ENCODE measurements at regions not wholly inside any gene's neighbourhood (a gene's known extent, or its start where the extent isn't known, plus 50 kb on each side); places are given as distances from the start of the nearest gene placed in this dataset.

DNA sequence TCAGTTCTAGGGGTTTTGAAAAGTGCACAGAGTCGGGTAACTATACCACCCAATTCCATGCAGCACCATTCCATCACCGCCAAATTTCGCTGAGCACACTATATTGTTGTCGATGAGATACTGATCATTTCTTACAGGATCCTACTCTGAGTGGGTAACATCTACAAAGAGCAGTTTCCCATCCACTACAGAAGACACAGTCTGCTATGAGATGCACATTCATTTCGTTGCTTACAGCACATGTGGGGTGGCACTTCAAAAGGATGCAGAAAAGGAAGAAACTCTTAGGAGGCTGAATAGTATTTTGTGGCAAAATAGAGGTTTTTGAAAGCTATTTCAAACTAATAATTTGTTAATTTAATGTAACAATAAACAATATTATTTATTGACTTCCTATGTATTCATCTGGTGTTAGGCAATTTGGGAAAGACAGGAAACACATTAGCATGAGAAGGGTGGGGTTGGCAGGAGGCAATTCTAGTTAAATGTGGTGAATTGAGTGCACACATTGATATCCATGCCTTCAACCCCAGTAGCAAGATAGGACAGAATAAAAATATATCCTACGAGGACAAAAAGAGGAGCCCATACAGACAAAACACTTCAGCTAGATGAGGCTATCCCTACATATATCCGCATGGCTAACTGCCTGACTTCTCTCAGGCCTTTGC lies 186.8 kb upstream of the PARP11 start:
- TF ChIP-seq, protein P1, sequence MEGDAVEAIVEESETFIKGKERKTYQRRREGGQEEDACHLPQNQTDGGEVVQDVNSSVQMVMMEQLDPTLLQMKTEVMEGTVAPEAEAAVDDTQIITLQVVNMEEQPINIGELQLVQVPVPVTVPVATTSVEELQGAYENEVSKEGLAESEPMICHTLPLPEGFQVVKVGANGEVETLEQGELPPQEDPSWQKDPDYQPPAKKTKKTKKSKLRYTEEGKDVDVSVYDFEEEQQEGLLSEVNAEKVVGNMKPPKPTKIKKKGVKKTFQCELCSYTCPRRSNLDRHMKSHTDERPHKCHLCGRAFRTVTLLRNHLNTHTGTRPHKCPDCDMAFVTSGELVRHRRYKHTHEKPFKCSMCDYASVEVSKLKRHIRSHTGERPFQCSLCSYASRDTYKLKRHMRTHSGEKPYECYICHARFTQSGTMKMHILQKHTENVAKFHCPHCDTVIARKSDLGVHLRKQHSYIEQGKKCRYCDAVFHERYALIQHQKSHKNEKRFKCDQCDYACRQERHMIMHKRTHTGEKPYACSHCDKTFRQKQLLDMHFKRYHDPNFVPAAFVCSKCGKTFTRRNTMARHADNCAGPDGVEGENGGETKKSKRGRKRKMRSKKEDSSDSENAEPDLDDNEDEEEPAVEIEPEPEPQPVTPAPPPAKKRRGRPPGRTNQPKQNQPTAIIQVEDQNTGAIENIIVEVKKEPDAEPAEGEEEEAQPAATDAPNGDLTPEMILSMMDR (conservative IDR thresholded peaks at IDR 0.05; ENCODE audit: low read depth, low read length), result no peak
- TF ChIP-seq, protein P2, sequence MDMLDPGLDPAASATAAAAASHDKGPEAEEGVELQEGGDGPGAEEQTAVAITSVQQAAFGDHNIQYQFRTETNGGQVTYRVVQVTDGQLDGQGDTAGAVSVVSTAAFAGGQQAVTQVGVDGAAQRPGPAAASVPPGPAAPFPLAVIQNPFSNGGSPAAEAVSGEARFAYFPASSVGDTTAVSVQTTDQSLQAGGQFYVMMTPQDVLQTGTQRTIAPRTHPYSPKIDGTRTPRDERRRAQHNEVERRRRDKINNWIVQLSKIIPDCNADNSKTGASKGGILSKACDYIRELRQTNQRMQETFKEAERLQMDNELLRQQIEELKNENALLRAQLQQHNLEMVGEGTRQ (IDR thresholded peaks at IDR 0.05; ENCODE audit: low read depth, low read length), result no peak
- TF ChIP-seq RCOR1 (IDR thresholded peaks at IDR 0.05; ENCODE audit: insufficient replicate concordance, low read length), result no peak
- no peak for TF ChIP-seq RAD21 (IDR thresholded peaks at IDR 0.05; ENCODE audit: low read length)
- TF ChIP-seq POLR2A (IDR thresholded peaks at IDR 0.05; ENCODE audit: low read depth, low read length), result no peak
- TF ChIP-seq CEBPB (IDR thresholded peaks at IDR 0.05; ENCODE audit: low read depth, low read length), result no peak
- no peak for TF ChIP-seq MXI1 (IDR thresholded peaks at IDR 0.05; ENCODE audit: borderline replicate concordance, low read depth, low read length)
- TF ChIP-seq, protein P3, sequence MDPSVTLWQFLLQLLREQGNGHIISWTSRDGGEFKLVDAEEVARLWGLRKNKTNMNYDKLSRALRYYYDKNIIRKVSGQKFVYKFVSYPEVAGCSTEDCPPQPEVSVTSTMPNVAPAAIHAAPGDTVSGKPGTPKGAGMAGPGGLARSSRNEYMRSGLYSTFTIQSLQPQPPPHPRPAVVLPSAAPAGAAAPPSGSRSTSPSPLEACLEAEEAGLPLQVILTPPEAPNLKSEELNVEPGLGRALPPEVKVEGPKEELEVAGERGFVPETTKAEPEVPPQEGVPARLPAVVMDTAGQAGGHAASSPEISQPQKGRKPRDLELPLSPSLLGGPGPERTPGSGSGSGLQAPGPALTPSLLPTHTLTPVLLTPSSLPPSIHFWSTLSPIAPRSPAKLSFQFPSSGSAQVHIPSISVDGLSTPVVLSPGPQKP (IDR thresholded peaks at IDR 0.05; ENCODE audit: borderline replicate concordance, low read depth, low read length), result no peak
- TF ChIP-seq BHLHE40 (IDR thresholded peaks at IDR 0.05; ENCODE audit: low read depth, low read length), result no peak
- no peak for TF ChIP-seq RFX5 (IDR thresholded peaks at IDR 0.05; ENCODE audit: low read depth, low read length)
- no peak for TF ChIP-seq SMC3 (IDR thresholded peaks at IDR 0.05; ENCODE audit: low read depth, low read length)
- TF ChIP-seq FOS (IDR thresholded peaks at IDR 0.05; ENCODE audit: low read depth, low read length), result no peak
- TF ChIP-seq MAFK (IDR thresholded peaks at IDR 0.05; ENCODE audit: low read depth, low read length), result no peak
- TF ChIP-seq CHD1 (IDR thresholded peaks at IDR 0.05; ENCODE audit: low read depth, low read length), result no peak

Measured in IMR-90 (cell line).